ENCODE measurements at regions not wholly inside any gene's neighbourhood (a gene's known extent, or its start where the extent isn't known, plus 50 kb on each side); places are given as distances from the start of the nearest gene placed in this dataset.

GRCh38 chr15:70477750-70478250, 285.6 kb downstream of the UACA start:
- TF ChIP-seq CREB1 (IDR thresholded peaks at IDR 0.05; ENCODE audit: low read depth): no peak
- no peak for TF ChIP-seq CEBPB (IDR thresholded peaks at IDR 0.05)
- no peak for TF ChIP-seq EP300 (IDR thresholded peaks at IDR 0.05; ENCODE audit: borderline replicate concordance)
- TF ChIP-seq REST (IDR thresholded peaks at IDR 0.05; ENCODE audit: low read depth): no peak
- no peak for TF ChIP-seq TCF12 (IDR thresholded peaks at IDR 0.05; ENCODE audit: low read depth)
- no peak for TF ChIP-seq TAF1 (IDR thresholded peaks at IDR 0.05; ENCODE audit: low read depth)
- no peak for TF ChIP-seq MAX (IDR thresholded peaks at IDR 0.05)
- no peak for TF ChIP-seq EGR1 (IDR thresholded peaks at IDR 0.05)
- TF ChIP-seq NFIC (IDR thresholded peaks at IDR 0.05): no peak
- no peak for TF ChIP-seq USF1 (IDR thresholded peaks at IDR 0.05)
- no peak for TF ChIP-seq RAD21 (IDR thresholded peaks at IDR 0.05; ENCODE audit: low read depth)
- no peak for TF ChIP-seq TEAD4 (IDR thresholded peaks at IDR 0.05)
- no peak for TF ChIP-seq FOXM1 (IDR thresholded peaks at IDR 0.05; ENCODE audit: borderline replicate concordance, low read depth)

Data from Ishikawa (cell line).